ENCODE measurements at regions not wholly inside any gene's neighbourhood (a gene's known extent, or its start where the extent isn't known, plus 50 kb on each side); places are given as distances from the start of the nearest gene placed in this dataset.

DNA sequence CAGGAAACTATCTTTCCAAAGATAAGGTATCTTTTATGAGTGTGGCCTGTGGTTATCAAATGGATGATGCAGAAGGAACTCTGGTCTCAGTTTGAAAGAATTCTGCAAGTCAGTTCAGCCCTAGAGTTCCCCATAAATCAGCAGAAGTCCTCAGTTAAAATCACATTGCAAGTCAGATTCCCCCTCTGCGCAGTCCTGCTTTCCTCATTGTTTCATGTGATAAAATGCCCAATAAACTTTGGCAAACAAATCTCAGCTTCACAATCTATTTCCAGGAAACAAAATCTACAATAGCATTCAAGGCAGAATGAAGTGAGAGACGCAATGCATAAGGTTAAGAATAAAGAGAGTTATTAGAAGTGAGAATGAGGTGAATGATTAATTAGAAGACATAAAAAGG, 216.3 kb upstream of the KLHL1 start:
- TF ChIP-seq POLR2AphosphoS5 (IDR thresholded peaks at IDR 0.05) (no peak), EZH2 (IDR thresholded peaks at IDR 0.05; ENCODE audit: borderline replicate concordance, insufficient read depth, low read length, poor library complexity, severe bottlenecking) (no peak), CTCF (IDR thresholded peaks at IDR 0.05; ENCODE audit: poor library complexity, severe bottlenecking) (no peak), MXI1 (conservative IDR thresholded peaks at IDR 0.05; ENCODE audit: poor library complexity, severe bottlenecking) (no peak), RAD21 (conservative IDR thresholded peaks at IDR 0.05) (no peak), SMC3 (conservative IDR thresholded peaks at IDR 0.05; ENCODE audit: poor library complexity) (no peak), EP300 (conservative IDR thresholded peaks at IDR 0.05; ENCODE audit: poor library complexity, severe bottlenecking) (no peak), TAF1 (IDR thresholded peaks at IDR 0.05; ENCODE audit: low read depth) (no peak)
- TF ChIP-seq, protein P1, sequence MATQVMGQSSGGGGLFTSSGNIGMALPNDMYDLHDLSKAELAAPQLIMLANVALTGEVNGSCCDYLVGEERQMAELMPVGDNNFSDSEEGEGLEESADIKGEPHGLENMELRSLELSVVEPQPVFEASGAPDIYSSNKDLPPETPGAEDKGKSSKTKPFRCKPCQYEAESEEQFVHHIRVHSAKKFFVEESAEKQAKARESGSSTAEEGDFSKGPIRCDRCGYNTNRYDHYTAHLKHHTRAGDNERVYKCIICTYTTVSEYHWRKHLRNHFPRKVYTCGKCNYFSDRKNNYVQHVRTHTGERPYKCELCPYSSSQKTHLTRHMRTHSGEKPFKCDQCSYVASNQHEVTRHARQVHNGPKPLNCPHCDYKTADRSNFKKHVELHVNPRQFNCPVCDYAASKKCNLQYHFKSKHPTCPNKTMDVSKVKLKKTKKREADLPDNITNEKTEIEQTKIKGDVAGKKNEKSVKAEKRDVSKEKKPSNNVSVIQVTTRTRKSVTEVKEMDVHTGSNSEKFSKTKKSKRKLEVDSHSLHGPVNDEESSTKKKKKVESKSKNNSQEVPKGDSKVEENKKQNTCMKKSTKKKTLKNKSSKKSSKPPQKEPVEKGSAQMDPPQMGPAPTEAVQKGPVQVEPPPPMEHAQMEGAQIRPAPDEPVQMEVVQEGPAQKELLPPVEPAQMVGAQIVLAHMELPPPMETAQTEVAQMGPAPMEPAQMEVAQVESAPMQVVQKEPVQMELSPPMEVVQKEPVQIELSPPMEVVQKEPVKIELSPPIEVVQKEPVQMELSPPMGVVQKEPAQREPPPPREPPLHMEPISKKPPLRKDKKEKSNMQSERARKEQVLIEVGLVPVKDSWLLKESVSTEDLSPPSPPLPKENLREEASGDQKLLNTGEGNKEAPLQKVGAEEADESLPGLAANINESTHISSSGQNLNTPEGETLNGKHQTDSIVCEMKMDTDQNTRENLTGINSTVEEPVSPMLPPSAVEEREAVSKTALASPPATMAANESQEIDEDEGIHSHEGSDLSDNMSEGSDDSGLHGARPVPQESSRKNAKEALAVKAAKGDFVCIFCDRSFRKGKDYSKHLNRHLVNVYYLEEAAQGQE (IDR thresholded peaks at IDR 0.05; ENCODE audit: borderline replicate concordance): no peak

Data from neural cell (in vitro differentiated cells).